ENCODE measurements at regions not wholly inside any gene's neighbourhood (a gene's known extent, or its start where the extent isn't known, plus 50 kb on each side); places are given as distances from the start of the nearest gene placed in this dataset.

DNA sequence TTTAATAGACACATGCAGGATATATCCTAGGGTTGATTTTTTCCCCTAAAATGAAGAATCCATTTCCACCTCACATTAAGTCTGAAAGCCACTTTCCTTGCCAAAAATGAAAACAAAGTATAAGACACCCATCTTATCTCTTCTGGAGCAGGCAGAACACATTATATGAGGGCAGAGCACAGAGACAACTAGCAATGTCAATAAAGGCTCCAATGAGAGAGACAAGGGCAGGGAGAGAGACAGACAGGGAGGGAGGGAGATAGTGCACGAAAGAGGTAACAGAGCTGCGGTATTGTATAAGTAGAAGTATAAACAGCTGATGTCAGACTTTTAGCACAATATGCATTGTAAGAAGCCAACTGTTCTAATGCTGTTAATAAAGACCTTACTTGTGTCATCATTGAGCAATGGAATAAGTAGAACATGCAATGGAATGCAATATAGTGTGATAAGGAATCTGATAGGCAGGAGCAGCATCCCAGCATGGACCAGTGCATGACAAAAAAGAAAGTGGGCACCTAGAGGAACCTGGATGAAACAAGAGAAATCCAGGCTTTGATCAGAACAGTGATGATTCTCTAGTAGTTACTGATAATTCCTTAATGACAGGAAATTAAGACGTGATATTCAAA lies 150.6 kb upstream of the TCF4 start:
- TF ChIP-seq, protein P1, sequence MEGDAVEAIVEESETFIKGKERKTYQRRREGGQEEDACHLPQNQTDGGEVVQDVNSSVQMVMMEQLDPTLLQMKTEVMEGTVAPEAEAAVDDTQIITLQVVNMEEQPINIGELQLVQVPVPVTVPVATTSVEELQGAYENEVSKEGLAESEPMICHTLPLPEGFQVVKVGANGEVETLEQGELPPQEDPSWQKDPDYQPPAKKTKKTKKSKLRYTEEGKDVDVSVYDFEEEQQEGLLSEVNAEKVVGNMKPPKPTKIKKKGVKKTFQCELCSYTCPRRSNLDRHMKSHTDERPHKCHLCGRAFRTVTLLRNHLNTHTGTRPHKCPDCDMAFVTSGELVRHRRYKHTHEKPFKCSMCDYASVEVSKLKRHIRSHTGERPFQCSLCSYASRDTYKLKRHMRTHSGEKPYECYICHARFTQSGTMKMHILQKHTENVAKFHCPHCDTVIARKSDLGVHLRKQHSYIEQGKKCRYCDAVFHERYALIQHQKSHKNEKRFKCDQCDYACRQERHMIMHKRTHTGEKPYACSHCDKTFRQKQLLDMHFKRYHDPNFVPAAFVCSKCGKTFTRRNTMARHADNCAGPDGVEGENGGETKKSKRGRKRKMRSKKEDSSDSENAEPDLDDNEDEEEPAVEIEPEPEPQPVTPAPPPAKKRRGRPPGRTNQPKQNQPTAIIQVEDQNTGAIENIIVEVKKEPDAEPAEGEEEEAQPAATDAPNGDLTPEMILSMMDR (IDR thresholded peaks at IDR 0.05): no peak
- TF ChIP-seq EZH2 (IDR thresholded peaks at IDR 0.05) (no peak), EZH2phosphoT487 (IDR thresholded peaks at IDR 0.05) (no peak)
- H2AFZ ChIP-seq (replicated peaks): no peak overlapping the region
- peaks cover 7% of the 10 kb centered on the region for H3K4me1 ChIP-seq
- no peaks in the 10 kb centered on the region for H3K79me2 ChIP-seq (ENCODE audit: low read depth)
- no peak overlapping the region for H3K4me2 ChIP-seq
- Mint-ChIP-seq H3K4me1 (no peaks in the 10 kb centered on the region), H3K9me3 (no peaks in the 10 kb centered on the region), H3K27ac (no peak overlapping the region), H3K4me3 (no peak overlapping the region), H3K27me3 (ENCODE audit: insufficient read depth, low read depth) (no peaks in the 10 kb centered on the region), H3K36me3 (no peaks in the 10 kb centered on the region)
- H3K36me3 ChIP-seq: no peaks in the 10 kb centered on the region
- H3K9me3 ChIP-seq (ENCODE audit: low read depth): no peaks in the 10 kb centered on the region
- H4K20me1 ChIP-seq (ENCODE audit: low read depth): no peaks in the 10 kb centered on the region
- no peak overlapping the region for H3K9ac ChIP-seq
- no peaks in the 10 kb centered on the region for H3K27me3 ChIP-seq
- DNase-seq (ENCODE audit: low spot score): no peak
- H3K4me3 ChIP-seq: no peak overlapping the region
- no peaks in the 10 kb centered on the region for H3F3A ChIP-seq (ENCODE audit: low read depth)
- no peak overlapping the region for H3K27ac ChIP-seq

DNA sequence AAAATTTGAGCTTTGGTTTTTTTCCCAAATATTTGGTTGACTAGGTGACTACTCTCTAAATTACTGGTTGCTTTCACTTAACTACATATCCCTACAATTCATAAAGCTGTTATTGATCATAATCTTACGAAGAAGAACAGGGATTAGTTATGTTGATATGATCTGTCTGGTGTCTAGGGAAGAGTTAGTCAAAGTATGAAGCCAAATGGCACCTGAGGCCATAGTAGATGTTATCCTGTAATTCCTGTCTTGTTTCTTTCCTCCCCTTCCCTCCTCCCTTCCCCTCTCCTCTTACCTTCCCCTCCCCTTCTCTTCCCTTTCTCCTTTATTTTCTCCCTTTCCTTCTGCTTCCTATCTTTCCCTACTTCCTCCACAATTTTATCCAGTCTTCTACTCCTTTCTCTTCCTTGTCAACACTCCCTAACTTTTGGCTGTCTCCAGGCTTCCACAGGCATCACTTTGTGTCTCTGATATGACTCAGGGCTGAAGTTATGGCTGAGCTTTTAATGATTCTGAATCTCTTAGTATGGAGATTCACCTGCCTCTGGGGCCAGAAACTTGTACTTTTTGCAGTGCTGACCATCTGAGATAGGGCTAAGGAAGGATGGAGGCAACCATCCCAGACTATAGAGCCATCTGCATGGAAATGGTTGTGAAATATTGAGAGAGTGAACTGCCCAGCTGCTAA lies 149.9 kb upstream of the TCF4 start:
- Histone ChIP-seq H3K27me3 (no peaks in the 10 kb centered on the region), H4K20me1 (ENCODE audit: low read depth) (no peaks in the 10 kb centered on the region), H3K4me3 (no peak overlapping the region), H3F3A (ENCODE audit: low read depth) (no peaks in the 10 kb centered on the region), H3K79me2 (ENCODE audit: low read depth) (no peaks in the 10 kb centered on the region), H2AFZ (replicated peaks) (no peak overlapping the region), H3K9me3 (ENCODE audit: low read depth) (no peaks in the 10 kb centered on the region), H3K27ac (no peak overlapping the region), H3K36me3 (no peaks in the 10 kb centered on the region), H3K4me1 (no peaks in the 10 kb centered on the region), H3K4me2 (no peak overlapping the region), H3K9ac (no peak overlapping the region)
- Mint-ChIP-seq H3K27me3 (ENCODE audit: insufficient read depth, low read depth) (no peaks in the 10 kb centered on the region), H3K27ac (no peak overlapping the region), H3K4me1 (no peaks in the 10 kb centered on the region), H3K9me3 (no peaks in the 10 kb centered on the region), H3K4me3 (no peak overlapping the region), H3K36me3 (no peaks in the 10 kb centered on the region)
- TF ChIP-seq, protein P1 (IDR thresholded peaks at IDR 0.05): no peak
- no peak for TF ChIP-seq EZH2 (IDR thresholded peaks at IDR 0.05)
- TF ChIP-seq EZH2phosphoT487 (IDR thresholded peaks at IDR 0.05): no peak
- DNase-seq (ENCODE audit: low spot score): no peak

DNA sequence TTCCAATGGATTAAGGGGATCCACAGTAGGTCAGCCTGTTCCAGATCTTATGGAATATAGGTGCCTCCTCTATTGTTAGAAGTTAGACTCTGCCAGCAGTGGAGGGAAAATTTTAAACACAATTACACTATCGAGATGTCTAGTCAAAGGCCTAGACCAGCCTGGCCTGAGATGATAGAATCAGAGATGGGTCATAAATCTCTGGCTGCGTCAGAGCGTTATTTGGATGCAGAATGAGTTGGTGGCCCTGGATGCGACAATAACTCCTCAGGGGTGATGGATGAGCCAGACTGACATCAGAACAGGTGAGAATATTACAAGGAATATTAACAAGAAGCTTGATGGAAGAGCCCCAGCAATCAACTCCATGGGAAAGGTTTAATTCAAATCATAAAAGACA lies 149.3 kb upstream of the TCF4 start:
- Histone ChIP-seq H3K4me3 (no peak overlapping the region), H3K9me3 (ENCODE audit: low read depth) (no peaks in the 10 kb centered on the region), H4K20me1 (ENCODE audit: low read depth) (no peaks in the 10 kb centered on the region), H3K27ac (no peak overlapping the region), H2AFZ (replicated peaks) (no peak overlapping the region), H3K27me3 (no peaks in the 10 kb centered on the region), H3K36me3 (no peaks in the 10 kb centered on the region), H3F3A (ENCODE audit: low read depth) (no peaks in the 10 kb centered on the region), H3K79me2 (ENCODE audit: low read depth) (no peaks in the 10 kb centered on the region), H3K9ac (no peak overlapping the region), H3K4me2 (no peak overlapping the region), H3K4me1 (no peaks in the 10 kb centered on the region)
- H3K27ac Mint-ChIP-seq: no peak overlapping the region
- no peak for DNase-seq (ENCODE audit: low spot score)
- H3K27me3 Mint-ChIP-seq (ENCODE audit: insufficient read depth, low read depth): no peaks in the 10 kb centered on the region
- no peaks in the 10 kb centered on the region for H3K4me1 Mint-ChIP-seq
- H3K36me3 Mint-ChIP-seq: no peaks in the 10 kb centered on the region
- H3K4me3 Mint-ChIP-seq: no peak overlapping the region
- TF ChIP-seq EZH2phosphoT487 (IDR thresholded peaks at IDR 0.05): no peak
- TF ChIP-seq, protein P1 (IDR thresholded peaks at IDR 0.05): no peak
- no peak for TF ChIP-seq EZH2 (IDR thresholded peaks at IDR 0.05)
- H3K9me3 Mint-ChIP-seq: no peaks in the 10 kb centered on the region
